A673 (cell line): ENCODE measurements at regions not wholly inside any gene's neighbourhood (a gene's known extent, or its start where the extent isn't known, plus 50 kb on each side); places are given as distances from the start of the nearest gene placed in this dataset.
"Not testable (repeated sequence)": the region's sequence is repeated elsewhere in the genome, so short reads cannot be mapped to it uniquely, and the experiment has no call there.

Experiments
- BruUV-seq: library from RNA; stranded (reverse); fragments of 400-500 nt; replicated peaks from 2 replicates; lab custom pipeline; 2021; lab: Mats Ljungman, UMichigan
- CTCF ChIA-PET: fragments of 300-600 bp; sonication (Branson Sonifier 250); formaldehyde crosslinking; loops from one replicate; lab custom pipeline; 2022; ENCODE audit warnings: antibody characterized with exemption; lab: Charles Lee
- POLR2A ChIA-PET: fragments of 300-600 bp; sonication (Branson Sonifier 250); formaldehyde crosslinking; loops from one replicate; lab custom pipeline; 2022; ENCODE audit warnings: antibody characterized with exemption; ENCODE audit not compliant: low non-redundant PET; lab: Charles Lee
- DNase-seq: peaks from one replicate; pipeline ENCODE4 v3.0.0-alpha.2; 2015; ENCODE audit warnings: low spot score
- H3K27ac ChIP-seq: fragments of 200-600 bp; sonication (generic); 2 replicates; pipeline ENCODE4 v1.5.1; 2016; ENCODE audit warnings: mixed run types, low read depth, mild to moderate bottlenecking, mixed read lengths, antibody characterized with exemption, low read length; ENCODE audit not compliant: poor library complexity, severe bottlenecking
- H3K27me3 ChIP-seq: fragments of 200-600 bp; sonication (generic); replicated peaks from 2 replicates; pipeline ENCODE4 v1.6.1; 2017; ENCODE audit warnings: mixed run types, low read depth, mild to moderate bottlenecking, mixed read lengths, antibody characterized with exemption, low read length; ENCODE audit not compliant: insufficient read depth, poor library complexity
- H3K36me3 ChIP-seq: fragments of 200-600 bp; sonication (generic); 2 replicates; pipeline ENCODE4 v1.6.1; 2016; ENCODE audit warnings: mixed run types, mild to moderate bottlenecking, mixed read lengths, antibody characterized with exemption, low read length; ENCODE audit not compliant: insufficient read depth, poor library complexity, severe bottlenecking
- H3K4me1 ChIP-seq: fragments of 200-600 bp; sonication (generic); 2 replicates; pipeline ENCODE4 v1.6.1; 2017; ENCODE audit warnings: mixed run types, mild to moderate bottlenecking, mixed read lengths, antibody characterized with exemption, low read length; ENCODE audit not compliant: insufficient read depth, poor library complexity, severe bottlenecking
- H3K4me3 ChIP-seq: fragments of 200-600 bp; sonication (generic); 2 replicates; pipeline ENCODE4 v1.5.1; 2016; ENCODE audit warnings: low read depth, mixed run types, mild to moderate bottlenecking, mixed read lengths, low read length; ENCODE audit not compliant: poor library complexity, severe bottlenecking
- H3K9me3 ChIP-seq: fragments of 200-600 bp; sonication (generic); 2 replicates; pipeline ENCODE4 v1.6.1; 2016; ENCODE audit warnings: mixed run types, low read depth, mild to moderate bottlenecking, mixed read lengths, antibody characterized with exemption, low read length; ENCODE audit not compliant: poor library complexity, severe bottlenecking
- CTCF ChIP-seq: fragments of 300-800, 200-600 bp; sonication (generic); conservative IDR thresholded peaks from 2 replicates; pipeline ENCODE4 v1.5.1; 2017; ENCODE audit warnings: low read depth, mild to moderate bottlenecking, antibody characterized with exemption, low read length, moderate library complexity, mixed read lengths
- EZH2 ChIP-seq: fragments of 200-600 bp; sonication (generic); IDR thresholded peaks from 2 replicates; pipeline ENCODE4 v1.6.1; 2017; ENCODE audit warnings: borderline replicate concordance, low read depth, mild to moderate bottlenecking, mixed read lengths, antibody characterized with exemption, low read length; ENCODE audit not compliant: poor library complexity, severe bottlenecking
- intact Hi-C: fragments of 100-400 bp; cut with micrococcal nuclease; formaldehyde crosslinking; loops from one replicate; pipeline ENCODE4 v1.10.0; 2022; ENCODE audit not compliant: unreplicated experiment

GRCh38 chr6:13865141-13865540, 50.8 kb upstream of the MCUR1 start:
- POLR2A ChIA-PET = no interaction called here
- TF ChIP-seq CTCF (no peak), EZH2 (no peak)
- Histone ChIP-seq H3K4me1 (no peaks in the 10 kb centered on the region), H3K4me3 (no peak overlapping the region), H3K36me3 (no peaks in the 10 kb centered on the region), H3K27me3 (no peaks in the 10 kb centered on the region), H3K27ac (no peak overlapping the region), H3K9me3 (no peaks in the 10 kb centered on the region)
- no peak for DNase-seq
- CTCF ChIA-PET = no interaction called here
- intact Hi-C loops = no loop called here
- no TSS peak for BruUV-seq

GRCh38 chr6:13864669-13865068, 50.3 kb upstream of the MCUR1 start:
- H3K36me3 ChIP-seq, POLR2A ChIA-PET, H3K9me3 ChIP-seq, H3K4me3 ChIP-seq, intact Hi-C loops, H3K27ac ChIP-seq, CTCF ChIA-PET, H3K4me1 ChIP-seq, BruUV-seq, H3K27me3 ChIP-seq, DNase-seq: not testable (repeated sequence)
